Upper lobe of right lung (tissue), 1 donor: ENCODE measurements at regions not wholly inside any gene's neighbourhood (a gene's known extent, or its start where the extent isn't known, plus 50 kb on each side); places are given as distances from the start of the nearest gene placed in this dataset.

Experiments used
- ATAC-seq: fragments of 200-7000 bp; cut with Tn5 transposase; one replicate; pipeline ENCODE4 v1.9.1; 2020; ENCODE audit warnings: mild to moderate bottlenecking, moderate library complexity
- DNase-seq: peaks from one replicate; pipeline ENCODE4 v3.0.0-alpha.2; 2020
- H3K27ac ChIP-seq: fragments of 200-600 bp; one replicate; pipeline ENCODE4 v1.8.0; 2022
- H3K27me3 ChIP-seq: fragments of 200-600 bp; one replicate; pipeline ENCODE4 v1.8.0; 2022; ENCODE audit warnings: mild to moderate bottlenecking
- H3K36me3 ChIP-seq: fragments of 200-600 bp; one replicate; pipeline ENCODE4 v1.8.0; 2022
- H3K4me1 ChIP-seq: fragments of 200-600 bp; one replicate; pipeline ENCODE4 v1.8.0; 2022
- H3K4me3 ChIP-seq: fragments of 200-600 bp; one replicate; pipeline ENCODE4 v1.8.0; 2022; ENCODE audit warnings: mild to moderate bottlenecking
- H3K9me3 ChIP-seq: fragments of 200-600 bp; one replicate; pipeline ENCODE4 v1.8.0; 2022
- intact Hi-C: fragments of 100-400 bp; cut with DNase I; formaldehyde crosslinking; loops from one replicate; pipeline ENCODE4 v1.11.0; 2022
- TF ChIP-seq, protein P1 (sequence below): fragments of 200-600 bp; IDR thresholded peaks from one replicate; pipeline ENCODE4 v1.8.0; 2022; ENCODE audit warnings: antibody characterized with exemption
- donor health status: DM: no; HTN: yes; CAD: no; lungs with severe emphysema.

DNA sequence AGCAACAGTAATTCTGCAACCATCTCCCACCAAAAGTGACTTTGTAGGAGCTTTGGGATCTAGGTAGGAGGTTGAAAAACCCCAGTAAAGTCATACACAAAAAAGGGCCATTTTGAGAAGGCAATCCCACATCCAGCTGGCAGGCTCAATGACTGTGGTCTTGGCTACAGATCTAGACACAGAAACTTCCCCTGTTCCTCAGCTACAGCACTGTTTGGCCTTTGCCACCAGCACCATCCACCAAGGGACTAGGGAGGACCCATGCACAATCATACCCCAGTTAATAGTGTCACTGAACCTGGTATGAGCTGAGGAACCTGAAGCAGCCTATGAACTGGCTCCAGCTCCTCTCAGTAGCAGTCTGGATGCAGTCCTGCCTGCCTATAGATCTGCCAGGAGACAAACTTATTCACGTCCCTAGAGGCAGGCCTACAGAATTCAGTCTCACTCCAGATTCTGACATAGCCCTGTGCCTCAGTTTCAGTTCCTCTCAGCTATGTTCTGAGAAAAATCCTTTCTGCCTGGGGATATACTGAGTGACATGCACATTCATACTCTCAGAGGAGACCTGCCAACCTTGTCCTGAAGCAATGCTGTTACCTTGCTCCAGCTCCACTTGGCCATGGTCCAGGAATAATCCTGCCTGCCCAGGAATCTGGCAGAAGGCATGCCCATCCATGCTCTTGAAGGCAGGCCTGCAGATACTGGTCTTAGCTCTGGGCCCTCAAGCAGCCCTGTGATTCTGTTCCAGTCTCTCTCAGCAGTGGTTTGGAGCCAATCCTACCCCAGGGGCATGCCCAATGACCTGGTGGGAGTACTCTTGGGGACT, 2048.3 kb upstream of the PCDH20 start:
- no peak for DNase-seq
- no peaks in the 10 kb centered on the region for H3K9me3 ChIP-seq
- intact Hi-C loops: no loop called here
- no peaks in the 10 kb centered on the region for H3K4me1 ChIP-seq
- no peaks in the 10 kb centered on the region for H3K36me3 ChIP-seq
- no peak for ATAC-seq
- H3K27me3 ChIP-seq: no peaks in the 10 kb centered on the region
- H3K4me3 ChIP-seq: no peak overlapping the region
- TF ChIP-seq, protein P1, sequence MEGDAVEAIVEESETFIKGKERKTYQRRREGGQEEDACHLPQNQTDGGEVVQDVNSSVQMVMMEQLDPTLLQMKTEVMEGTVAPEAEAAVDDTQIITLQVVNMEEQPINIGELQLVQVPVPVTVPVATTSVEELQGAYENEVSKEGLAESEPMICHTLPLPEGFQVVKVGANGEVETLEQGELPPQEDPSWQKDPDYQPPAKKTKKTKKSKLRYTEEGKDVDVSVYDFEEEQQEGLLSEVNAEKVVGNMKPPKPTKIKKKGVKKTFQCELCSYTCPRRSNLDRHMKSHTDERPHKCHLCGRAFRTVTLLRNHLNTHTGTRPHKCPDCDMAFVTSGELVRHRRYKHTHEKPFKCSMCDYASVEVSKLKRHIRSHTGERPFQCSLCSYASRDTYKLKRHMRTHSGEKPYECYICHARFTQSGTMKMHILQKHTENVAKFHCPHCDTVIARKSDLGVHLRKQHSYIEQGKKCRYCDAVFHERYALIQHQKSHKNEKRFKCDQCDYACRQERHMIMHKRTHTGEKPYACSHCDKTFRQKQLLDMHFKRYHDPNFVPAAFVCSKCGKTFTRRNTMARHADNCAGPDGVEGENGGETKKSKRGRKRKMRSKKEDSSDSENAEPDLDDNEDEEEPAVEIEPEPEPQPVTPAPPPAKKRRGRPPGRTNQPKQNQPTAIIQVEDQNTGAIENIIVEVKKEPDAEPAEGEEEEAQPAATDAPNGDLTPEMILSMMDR: no peak
- no peak overlapping the region for H3K27ac ChIP-seq

DNA sequence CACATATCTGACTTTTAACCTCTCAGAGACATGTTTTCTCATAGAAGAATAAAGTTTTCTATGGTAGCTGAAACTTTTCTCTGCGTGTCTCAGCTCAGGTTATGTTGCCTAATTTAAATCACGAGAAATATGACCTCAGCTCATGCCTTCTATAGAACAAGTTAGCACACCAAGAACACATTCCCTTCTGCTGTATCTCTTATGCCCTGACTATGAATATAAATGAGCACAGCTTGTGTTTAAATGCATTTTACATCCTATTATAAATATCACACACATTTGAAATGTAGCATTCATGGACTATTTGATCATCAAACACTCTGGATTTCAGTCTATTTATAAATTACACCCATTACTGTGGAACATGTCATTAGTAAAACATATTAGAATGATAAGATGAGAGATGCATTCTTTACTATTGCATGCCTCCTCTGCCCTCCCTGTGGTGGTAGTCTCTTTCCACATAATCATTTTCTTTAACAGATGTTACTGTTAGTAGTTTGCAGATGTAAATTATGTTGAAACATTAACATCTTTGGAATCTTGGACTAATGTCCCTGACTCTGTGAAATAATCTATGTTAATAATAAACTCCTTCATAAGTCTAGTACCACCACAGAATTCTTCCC, 2044.9 kb upstream of the PCDH20 start:
- Histone ChIP-seq H3K36me3 (no peaks in the 10 kb centered on the region), H3K27ac (no peak overlapping the region), H3K4me1 (no peaks in the 10 kb centered on the region), H3K27me3 (no peaks in the 10 kb centered on the region), H3K4me3 (no peak overlapping the region), H3K9me3 (no peaks in the 10 kb centered on the region)
- TF ChIP-seq, protein P1: no peak
- no peak for DNase-seq
- no peak for ATAC-seq
- intact Hi-C loops: no loop called here

DNA sequence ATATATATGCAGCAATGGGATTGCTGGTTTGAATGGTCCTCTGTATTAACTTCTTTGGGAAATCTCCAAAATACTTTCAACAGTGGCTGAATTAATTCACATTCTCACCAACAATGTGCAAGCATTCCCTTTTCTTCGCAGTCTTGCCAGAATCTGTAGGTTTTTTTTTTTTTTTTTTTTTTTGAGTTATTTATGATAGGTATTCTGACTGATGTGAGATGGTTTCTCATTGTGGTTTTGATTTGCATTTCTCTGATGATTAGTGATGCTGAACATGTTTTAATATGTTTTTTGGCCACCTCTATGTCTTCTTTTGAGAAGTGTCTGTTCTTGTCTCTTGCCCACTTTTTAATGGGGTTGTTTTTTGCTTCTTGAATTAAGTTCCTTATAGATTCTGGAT, 2041.5 kb upstream of the PCDH20 start:
- no peak for ATAC-seq

DNA sequence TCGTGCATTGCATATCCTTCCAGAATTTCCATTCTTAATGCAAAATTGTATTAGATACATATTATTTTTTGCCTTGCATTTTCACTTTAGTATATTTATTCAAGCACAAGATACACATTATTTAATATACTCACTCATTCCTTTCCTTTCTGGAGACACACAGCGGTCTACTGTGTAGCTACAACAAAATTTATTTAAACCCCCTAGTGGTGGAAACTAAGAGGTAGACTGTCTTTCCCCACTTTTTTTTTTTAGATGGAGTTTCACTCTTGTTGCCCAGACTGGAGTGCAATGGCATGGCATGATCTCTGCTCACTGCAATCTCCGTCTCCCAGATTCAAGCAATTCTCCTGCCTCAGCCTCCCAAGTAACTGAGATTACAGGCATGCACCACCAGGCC, 2040.3 kb upstream of the PCDH20 start:
- DNase-seq: no peak
- H3K4me1 ChIP-seq: no peaks in the 10 kb centered on the region
- ATAC-seq: no peak
- H3K36me3 ChIP-seq: no peaks in the 10 kb centered on the region
- TF ChIP-seq, protein P1: no peak
- no peaks in the 10 kb centered on the region for H3K27me3 ChIP-seq
- H3K27ac ChIP-seq: no peak overlapping the region
- no peaks in the 10 kb centered on the region for H3K9me3 ChIP-seq
- intact Hi-C loops: no loop called here
- no peak overlapping the region for H3K4me3 ChIP-seq

More for the DNA sequence above, 2041.5 kb upstream of the PCDH20 start:
- TF ChIP-seq, protein P1: no peak
- Histone ChIP-seq H3K9me3 (no peaks in the 10 kb centered on the region), H3K4me1 (no peaks in the 10 kb centered on the region), H3K4me3 (no peak overlapping the region), H3K27me3 (no peaks in the 10 kb centered on the region), H3K27ac (no peak overlapping the region), H3K36me3 (no peaks in the 10 kb centered on the region)
- DNase-seq: no peak
- intact Hi-C loops: no loop called here

DNA sequence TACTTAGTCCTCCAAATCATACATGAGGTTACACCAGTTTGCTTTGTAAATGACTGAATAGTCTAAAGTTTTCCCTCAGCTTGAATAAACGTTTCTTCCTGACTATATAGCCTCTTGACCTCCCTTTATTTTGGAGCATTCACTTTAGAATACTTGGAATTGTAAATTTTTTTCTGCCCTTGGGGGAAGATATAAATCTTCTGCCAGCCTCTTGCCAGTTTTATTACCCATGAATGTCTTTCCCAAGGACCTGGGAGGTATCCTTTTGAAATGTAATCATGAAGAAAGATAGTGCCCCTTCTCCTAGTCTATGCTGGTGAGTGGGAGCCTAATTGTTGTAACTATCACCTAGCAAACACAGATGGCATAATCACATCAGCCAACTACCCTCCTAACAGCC, 2033.9 kb upstream of the PCDH20 start:
- DNase-seq (no peak), ATAC-seq (no peak)
- intact Hi-C loops: no loop called here
- no peaks in the 10 kb centered on the region for H3K9me3 ChIP-seq
- no peaks in the 10 kb centered on the region for H3K36me3 ChIP-seq
- no peak overlapping the region for H3K27ac ChIP-seq
- no peaks in the 10 kb centered on the region for H3K27me3 ChIP-seq
- no peaks in the 10 kb centered on the region for H3K4me1 ChIP-seq
- H3K4me3 ChIP-seq: no peak overlapping the region
- TF ChIP-seq, protein P1: no peak
